ENCODE measurements at regions not wholly inside any gene's neighbourhood (a gene's known extent, or its start where the extent isn't known, plus 50 kb on each side); places are given as distances from the start of the nearest gene placed in this dataset.
"Not testable (repeated sequence)": the region's sequence is repeated elsewhere in the genome, so short reads cannot be mapped to it uniquely, and the experiment has no call there.

DNA sequence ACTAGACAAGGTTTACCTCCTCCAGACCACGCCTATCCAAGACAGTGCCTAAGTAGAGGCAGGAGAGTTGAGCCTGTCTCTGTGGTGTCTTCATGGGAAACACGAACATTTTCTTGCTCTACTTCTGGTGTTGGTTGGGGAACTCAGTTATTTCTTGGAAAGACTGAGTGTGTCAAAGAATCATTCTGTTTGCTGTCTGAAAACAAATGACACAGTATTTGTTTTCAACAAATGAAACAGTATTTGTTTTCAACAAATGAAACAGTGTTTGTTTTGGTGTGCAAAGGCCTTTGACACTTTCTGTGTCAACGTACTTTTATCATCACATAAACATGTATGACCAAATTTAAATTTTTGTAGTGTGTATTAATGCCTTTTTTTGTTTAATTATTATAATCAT, 416.5 kb upstream of the NPAP1 start:
- TF ChIP-seq CTCF (IDR thresholded peaks at IDR 0.05; ENCODE audit: poor library complexity, severe bottlenecking); MXI1 (conservative IDR thresholded peaks at IDR 0.05; ENCODE audit: poor library complexity, severe bottlenecking); POLR2AphosphoS5 (IDR thresholded peaks at IDR 0.05); EZH2 (IDR thresholded peaks at IDR 0.05; ENCODE audit: borderline replicate concordance, insufficient read depth, low read length, poor library complexity, severe bottlenecking); TAF1 (IDR thresholded peaks at IDR 0.05; ENCODE audit: low read depth); SMC3 (conservative IDR thresholded peaks at IDR 0.05; ENCODE audit: poor library complexity): not testable (repeated sequence)

Data from neural cell (in vitro differentiated cells).